ENCODE measurements at regions not wholly inside any gene's neighbourhood (a gene's known extent, or its start where the extent isn't known, plus 50 kb on each side); places are given as distances from the start of the nearest gene placed in this dataset.
"Not testable (repeated sequence)": the region's sequence is repeated elsewhere in the genome, so short reads cannot be mapped to it uniquely, and the experiment has no call there.

- not testable (repeated sequence) for DNase-seq
These were observed 70.1 kb upstream of the TOP3B start for GRCh38 chr22:22052548-22053139.

GRCh38 chr22:22051032-22051431 lies 68.4 kb upstream of the TOP3B start:
- not testable (repeated sequence) for DNase-seq

- DNase-seq, result no peak
These were observed 67.7 kb upstream of the TOP3B start for GRCh38 chr22:22050141-22050775.

- no peak for DNase-seq
These were observed 67.1 kb upstream of the TOP3B start for GRCh38 chr22:22049684-22050083.

GRCh38 chr22:22048981-22049531 lies 66.5 kb upstream of the TOP3B start:
- DNase-seq, result no peak

- DNase-seq, result no peak
These were observed 65.8 kb upstream of the TOP3B start for GRCh38 chr22:22048318-22048942.

GRCh38 chr22:22047776-22048175 lies 65.2 kb upstream of the TOP3B start:
- DNase-seq, result no peak

GRCh38 chr22:22047266-22047665 lies 64.7 kb upstream of the TOP3B start:
- DNase-seq, result no peak

- DNase-seq, result no peak
These were observed 63.8 kb upstream of the TOP3B start for GRCh38 chr22:22046370-22046769.

GRCh38 chr22:22045571-22046335 lies 63.2 kb upstream of the TOP3B start:
- no peak for DNase-seq

- no peak for DNase-seq
These were observed 61.6 kb upstream of the TOP3B start for GRCh38 chr22:22044153-22044552.

- no peak for DNase-seq
These were observed 60.9 kb upstream of the TOP3B start for GRCh38 chr22:22043296-22044078.

- DNase-seq, result no peak
These were observed 60.2 kb upstream of the TOP3B start for GRCh38 chr22:22042599-22043295.

- DNase-seq, result no peak
These were observed 59.4 kb upstream of the TOP3B start for GRCh38 chr22:22042009-22042408.

- DNase-seq, result no peak
These were observed 58.3 kb upstream of the TOP3B start for GRCh38 chr22:22040908-22041307.

- DNase-seq, result no peak
These were observed 57.9 kb upstream of the TOP3B start for GRCh38 chr22:22040472-22040871.

GRCh38 chr22:22039286-22040074 lies 56.9 kb upstream of the TOP3B start:
- DNase-seq, result no peak

GRCh38 chr22:22038178-22038880 lies 55.7 kb upstream of the TOP3B start:
- DNase-seq, result no peak

GRCh38 chr22:22037740-22038139 lies 55.2 kb upstream of the TOP3B start:
- no peak for DNase-seq

GRCh38 chr22:22037229-22037628 lies 54.6 kb upstream of the TOP3B start:
- DNase-seq, result no peak

Data from NCI-H1930 (cell line).